SH-SY5Y (cell line): ENCODE measurements at regions not wholly inside any gene's neighbourhood (a gene's known extent, or its start where the extent isn't known, plus 50 kb on each side); places are given as distances from the start of the nearest gene placed in this dataset.

Source experiments
- GATA2 ChIP-seq: IDR thresholded peaks from 2 replicates; pipeline ENCODE4 v1.6.1; 2011; ENCODE audit warnings: mild to moderate bottlenecking, low read depth, low read length
- GATA3 ChIP-seq: IDR thresholded peaks from 2 replicates; pipeline ENCODE4 v1.6.1; 2011; ENCODE audit warnings: low read depth, mild to moderate bottlenecking, low read length, moderate library complexity

DNA sequence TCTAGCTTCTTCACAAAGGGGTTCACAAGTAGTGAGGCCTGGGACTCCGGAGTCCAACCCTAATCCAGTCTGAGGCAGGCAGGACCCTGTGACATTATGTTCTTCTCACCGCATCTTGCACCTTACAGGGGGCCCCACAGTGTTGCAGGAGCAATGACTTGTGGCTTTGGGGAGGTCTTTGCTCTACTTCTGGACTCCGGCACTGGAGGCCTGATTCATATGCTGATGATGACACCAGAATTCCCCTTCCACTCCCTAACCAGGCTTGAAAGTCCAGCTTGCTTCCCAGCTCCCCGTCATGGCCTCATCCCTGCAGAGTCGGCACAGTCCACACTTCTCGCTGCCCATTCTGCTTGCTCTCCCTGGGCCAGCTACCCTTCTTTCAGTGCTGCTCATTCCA is 96.3 kb upstream of the SLC44A3 start:
- no peak for TF ChIP-seq GATA2
- no peak for TF ChIP-seq GATA3
